ENCODE measurements at regions not wholly inside any gene's neighbourhood (a gene's known extent, or its start where the extent isn't known, plus 50 kb on each side); places are given as distances from the start of the nearest gene placed in this dataset.

DNA sequence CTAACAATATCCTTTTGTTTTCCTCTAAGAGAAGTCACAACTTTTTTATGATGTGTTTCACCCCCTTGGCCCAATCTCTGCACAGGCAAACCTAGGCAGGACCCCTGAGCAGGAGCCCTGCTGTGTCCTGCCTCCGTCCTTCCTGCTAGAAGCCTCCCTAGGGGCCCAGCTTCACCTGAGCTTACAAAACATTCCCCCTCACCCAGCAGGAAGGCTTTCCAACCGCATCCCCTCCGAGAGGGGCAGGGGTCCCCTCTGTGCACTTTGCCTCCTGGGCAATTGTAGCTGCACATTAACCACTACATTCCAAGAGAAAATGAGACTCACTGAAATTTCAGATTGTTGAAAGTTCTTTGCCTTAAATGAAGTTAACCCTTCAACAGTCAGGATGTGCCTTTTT is 176.2 kb downstream of the IRX2 start:
- H3K4me1 ChIP-seq (ENCODE audit: control insufficient read depth, insufficient read depth, low read length, poor library complexity, severe bottlenecking): peaks cover 2% of the 10 kb centered on the region
- H3K9me3 ChIP-seq (ENCODE audit: control insufficient read depth, low read length): no peaks in the 10 kb centered on the region
- no peaks in the 10 kb centered on the region for H3K36me3 ChIP-seq (ENCODE audit: control insufficient read depth, insufficient read depth, low read length)
- WGBS, 2 experiments (ENCODE audit: insufficient coverage in 2 of 2): 55% methylated on average over 1 of the region's 3 CpGs; no CpG with 5 or more reads in 1 of the 2 experiments
- H3K4me3 ChIP-seq (ENCODE audit: extremely low read depth, insufficient read depth, low read length, poor library complexity, severe bottlenecking): no peak overlapping the region
- H3K27ac ChIP-seq (ENCODE audit: low read depth, low read length, severe bottlenecking): no peak overlapping the region

DNA sequence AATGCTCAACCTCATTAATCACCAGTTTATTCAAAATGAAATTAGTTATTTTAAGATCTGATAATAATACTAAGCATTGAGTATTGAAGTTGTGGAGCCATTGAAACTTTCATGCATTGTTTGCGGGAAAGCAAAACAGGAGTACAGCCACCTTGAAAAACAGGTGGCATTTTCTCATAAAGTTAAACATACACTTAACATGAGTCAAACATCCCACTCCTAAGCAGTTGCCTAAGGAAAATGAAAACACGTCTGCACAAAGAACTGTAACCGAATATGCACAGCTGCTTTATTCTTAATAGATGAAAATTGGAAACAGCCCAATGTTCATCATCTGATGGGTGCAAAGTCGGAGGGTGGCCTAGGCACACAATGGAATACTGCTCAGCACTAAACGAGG is 177.3 kb downstream of the IRX2 start:
- H3K27ac ChIP-seq (ENCODE audit: low read depth, low read length, severe bottlenecking): no peak overlapping the region
- no peaks in the 10 kb centered on the region for H3K36me3 ChIP-seq (ENCODE audit: control insufficient read depth, insufficient read depth, low read length)
- no peaks in the 10 kb centered on the region for H3K9me3 ChIP-seq (ENCODE audit: control insufficient read depth, low read length)
- peaks cover 2% of the 10 kb centered on the region for H3K4me1 ChIP-seq (ENCODE audit: control insufficient read depth, insufficient read depth, low read length, poor library complexity, severe bottlenecking)
- no peak overlapping the region for H3K4me3 ChIP-seq (ENCODE audit: extremely low read depth, insufficient read depth, low read length, poor library complexity, severe bottlenecking)
- 86 to 92% methylated on average over 4 to 5 of the region's 5 CpGs for WGBS, 2 experiments (ENCODE audit: insufficient coverage in 2 of 2)

DNA sequence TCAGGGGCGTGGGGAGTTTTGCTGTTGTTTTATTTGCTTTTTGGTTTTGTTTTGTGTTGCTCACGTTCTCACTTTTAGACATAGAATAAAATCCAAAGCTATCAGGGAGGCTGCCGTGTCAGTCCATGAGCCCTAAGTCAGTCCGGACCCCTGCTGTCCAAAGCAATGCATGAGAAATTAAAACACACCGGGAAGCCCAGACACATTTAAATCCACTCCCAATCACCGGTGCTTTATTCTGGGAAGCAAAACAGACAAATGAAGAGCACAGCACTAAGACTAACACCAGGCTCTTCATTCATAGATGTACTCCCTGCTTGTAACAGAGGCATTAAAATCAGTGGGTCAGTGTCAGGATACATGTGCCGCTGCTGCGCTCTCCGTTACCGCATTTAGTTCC is 180.9 kb downstream of the IRX2 start:
- 52 to 60% methylated on average over 7 of the region's 10 CpGs for WGBS, 2 experiments (ENCODE audit: insufficient coverage in 2 of 2)
- no peak overlapping the region for H3K27ac ChIP-seq (ENCODE audit: low read depth, low read length, severe bottlenecking)
- H3K4me3 ChIP-seq (ENCODE audit: extremely low read depth, insufficient read depth, low read length, poor library complexity, severe bottlenecking): no peak overlapping the region
- no peaks in the 10 kb centered on the region for H3K9me3 ChIP-seq (ENCODE audit: control insufficient read depth, low read length)
- H3K36me3 ChIP-seq (ENCODE audit: control insufficient read depth, insufficient read depth, low read length): no peaks in the 10 kb centered on the region
- peaks cover 2% of the 10 kb centered on the region for H3K4me1 ChIP-seq (ENCODE audit: control insufficient read depth, insufficient read depth, low read length, poor library complexity, severe bottlenecking)

DNA sequence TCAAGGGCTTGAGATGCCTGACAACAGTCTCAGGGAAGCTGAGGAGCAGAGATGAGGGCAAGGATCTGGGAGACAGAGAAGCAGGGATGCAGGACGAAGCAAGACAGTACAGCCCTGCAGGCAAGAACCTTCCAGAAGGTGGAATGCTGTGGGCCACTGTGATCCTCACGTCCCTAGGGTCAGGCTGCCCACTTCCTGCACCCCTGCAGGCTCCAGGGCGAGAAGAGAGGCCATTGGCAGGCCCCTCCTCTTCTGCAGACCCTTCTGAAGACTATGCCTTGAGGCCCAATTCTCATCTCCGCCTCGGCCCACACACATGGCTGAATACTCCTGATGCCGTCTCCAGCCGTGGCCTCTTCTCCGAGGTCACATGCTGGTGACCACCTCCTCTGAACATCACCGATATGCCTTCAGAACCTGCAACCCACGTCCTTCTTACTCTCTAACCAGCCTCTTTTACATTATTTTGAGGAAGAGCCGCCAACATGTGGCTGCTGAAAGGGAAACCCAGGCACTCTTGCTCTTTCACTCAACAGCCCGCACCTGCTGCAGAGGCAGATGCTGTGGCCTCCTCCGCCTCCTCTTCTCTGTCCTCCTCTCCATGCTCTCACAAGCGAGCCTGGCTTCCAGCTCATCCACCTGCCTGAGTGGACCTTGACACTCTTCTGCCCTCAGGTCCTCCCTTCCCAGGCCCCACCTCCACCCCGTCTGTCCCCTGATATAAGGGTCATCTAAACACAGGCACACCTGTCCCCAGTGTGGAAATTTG is 181.5 kb downstream of the IRX2 start:
- WGBS, 2 experiments (ENCODE audit: insufficient coverage in 2 of 2): 87 to 91% methylated on average over 10 to 14 of the region's 15 CpGs
- H3K36me3 ChIP-seq (ENCODE audit: control insufficient read depth, insufficient read depth, low read length): no peaks in the 10 kb centered on the region
- no peak overlapping the region for H3K4me3 ChIP-seq (ENCODE audit: extremely low read depth, insufficient read depth, low read length, poor library complexity, severe bottlenecking)
- H3K4me1 ChIP-seq (ENCODE audit: control insufficient read depth, insufficient read depth, low read length, poor library complexity, severe bottlenecking): no peaks in the 10 kb centered on the region
- H3K27ac ChIP-seq (ENCODE audit: low read depth, low read length, severe bottlenecking): no peak overlapping the region
- H3K9me3 ChIP-seq (ENCODE audit: control insufficient read depth, low read length): no peaks in the 10 kb centered on the region

DNA sequence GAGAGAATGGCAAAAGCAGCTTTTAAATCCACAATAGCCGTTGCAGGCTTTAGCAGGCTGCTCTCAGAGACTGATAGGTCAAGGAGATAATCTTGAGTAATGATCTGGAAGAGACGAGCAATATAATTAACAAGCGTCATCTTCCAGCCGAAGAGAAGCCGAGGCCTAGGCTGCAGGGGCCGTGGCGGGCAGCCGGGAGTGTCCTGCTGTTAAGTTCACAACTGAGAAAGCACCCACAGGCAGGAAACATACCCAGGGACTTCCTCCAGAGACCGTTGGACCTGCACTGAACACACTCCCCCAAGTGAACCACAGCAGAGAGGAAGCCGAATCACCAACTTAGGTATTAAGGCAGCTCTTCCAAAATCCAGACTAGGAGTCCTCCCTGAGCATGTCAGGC is 182.3 kb downstream of the IRX2 start:
- H3K4me1 ChIP-seq (ENCODE audit: control insufficient read depth, insufficient read depth, low read length, poor library complexity, severe bottlenecking): no peaks in the 10 kb centered on the region
- no peak overlapping the region for H3K27ac ChIP-seq (ENCODE audit: low read depth, low read length, severe bottlenecking)
- H3K36me3 ChIP-seq (ENCODE audit: control insufficient read depth, insufficient read depth, low read length): no peaks in the 10 kb centered on the region
- no peak overlapping the region for H3K4me3 ChIP-seq (ENCODE audit: extremely low read depth, insufficient read depth, low read length, poor library complexity, severe bottlenecking)
- H3K9me3 ChIP-seq (ENCODE audit: control insufficient read depth, low read length): no peaks in the 10 kb centered on the region
- 92 to 94% methylated on average over 9 of the region's 10 CpGs for WGBS, 2 experiments (ENCODE audit: insufficient coverage in 2 of 2)

DNA sequence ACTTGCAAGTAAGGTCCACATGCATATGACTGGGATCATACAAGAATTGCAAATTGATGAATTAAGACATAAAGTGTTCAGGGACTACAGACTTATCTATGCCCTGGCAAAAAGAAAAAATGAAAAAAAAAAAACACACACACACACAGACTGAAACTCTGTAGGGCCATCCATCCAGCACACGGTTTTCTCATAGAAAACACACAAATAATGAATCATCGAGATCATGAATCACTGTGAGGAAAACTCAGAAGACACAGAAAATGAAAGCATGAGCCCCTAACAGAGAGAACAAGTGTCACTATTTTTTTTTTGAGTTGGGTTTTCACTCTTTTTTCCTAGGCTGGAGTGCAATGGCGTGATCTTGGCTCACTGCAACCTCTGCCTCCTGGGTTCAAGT is 185.2 kb downstream of the IRX2 start:
- 80 to 86% methylated on average over 1 to 3 of the region's 3 CpGs for WGBS, 2 experiments (ENCODE audit: insufficient coverage in 2 of 2)
- Histone ChIP-seq H3K36me3 (ENCODE audit: control insufficient read depth, insufficient read depth, low read length) (no peaks in the 10 kb centered on the region), H3K9me3 (ENCODE audit: control insufficient read depth, low read length) (no peaks in the 10 kb centered on the region), H3K4me3 (ENCODE audit: extremely low read depth, insufficient read depth, low read length, poor library complexity, severe bottlenecking) (no peak overlapping the region), H3K4me1 (ENCODE audit: control insufficient read depth, insufficient read depth, low read length, poor library complexity, severe bottlenecking) (no peaks in the 10 kb centered on the region), H3K27ac (ENCODE audit: low read depth, low read length, severe bottlenecking) (no peak overlapping the region)

DNA sequence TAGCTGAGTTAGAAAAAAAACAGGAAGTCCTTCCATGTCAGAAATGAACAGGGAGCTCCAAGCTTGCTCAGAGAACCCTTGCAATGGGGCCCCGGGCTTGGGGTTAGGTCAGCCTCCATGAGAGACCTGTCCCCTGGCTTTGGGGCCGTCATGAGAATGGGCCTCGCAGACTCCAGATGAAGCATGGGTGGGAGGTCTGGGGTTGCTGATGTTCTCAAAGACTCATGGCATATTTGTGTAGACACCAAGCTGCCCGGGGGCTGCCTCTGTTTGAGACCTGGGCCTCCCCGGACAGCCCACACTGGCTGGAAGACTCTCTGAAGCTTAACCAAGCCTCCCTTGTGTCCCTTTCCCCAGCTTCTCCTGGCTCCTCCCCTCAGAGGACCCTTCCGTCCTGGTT is 186.3 kb downstream of the IRX2 start:
- 77 to 87% methylated on average over 4 to 5 of the region's 6 CpGs for WGBS, 2 experiments (ENCODE audit: insufficient coverage in 2 of 2)
- Histone ChIP-seq H3K4me3 (ENCODE audit: extremely low read depth, insufficient read depth, low read length, poor library complexity, severe bottlenecking) (no peak overlapping the region), H3K4me1 (ENCODE audit: control insufficient read depth, insufficient read depth, low read length, poor library complexity, severe bottlenecking) (no peaks in the 10 kb centered on the region), H3K27ac (ENCODE audit: low read depth, low read length, severe bottlenecking) (no peak overlapping the region), H3K36me3 (ENCODE audit: control insufficient read depth, insufficient read depth, low read length) (no peaks in the 10 kb centered on the region), H3K9me3 (ENCODE audit: control insufficient read depth, low read length) (no peaks in the 10 kb centered on the region)

DNA sequence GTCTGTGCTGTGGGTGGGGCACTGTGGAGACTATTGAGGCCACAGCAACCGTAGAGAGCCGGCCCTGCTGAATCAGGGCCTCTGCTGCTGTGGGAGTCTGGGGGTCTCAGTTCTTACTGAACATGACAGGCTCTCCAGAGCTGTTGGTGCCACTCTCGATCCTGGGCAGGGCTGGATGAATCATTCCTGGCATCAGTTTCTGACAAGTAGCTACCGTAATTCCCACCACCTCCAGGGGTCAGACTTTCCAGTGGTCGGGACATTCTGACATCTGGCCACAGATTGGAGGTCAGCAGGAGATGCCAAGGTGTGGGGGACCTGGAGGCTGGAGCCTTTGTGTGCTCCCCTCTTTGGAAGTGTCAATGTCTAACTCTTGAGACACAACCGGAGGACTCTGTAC is 188.4 kb downstream of the IRX2 start:
- no peaks in the 10 kb centered on the region for H3K36me3 ChIP-seq (ENCODE audit: control insufficient read depth, insufficient read depth, low read length)
- 83 to 93% methylated on average over 4 to 5 of the region's 6 CpGs for WGBS, 2 experiments (ENCODE audit: insufficient coverage in 2 of 2)
- no peak overlapping the region for H3K4me3 ChIP-seq (ENCODE audit: extremely low read depth, insufficient read depth, low read length, poor library complexity, severe bottlenecking)
- H3K27ac ChIP-seq (ENCODE audit: low read depth, low read length, severe bottlenecking): no peak overlapping the region
- H3K4me1 ChIP-seq (ENCODE audit: control insufficient read depth, insufficient read depth, low read length, poor library complexity, severe bottlenecking): no peaks in the 10 kb centered on the region
- H3K9me3 ChIP-seq (ENCODE audit: control insufficient read depth, low read length): no peaks in the 10 kb centered on the region

DNA sequence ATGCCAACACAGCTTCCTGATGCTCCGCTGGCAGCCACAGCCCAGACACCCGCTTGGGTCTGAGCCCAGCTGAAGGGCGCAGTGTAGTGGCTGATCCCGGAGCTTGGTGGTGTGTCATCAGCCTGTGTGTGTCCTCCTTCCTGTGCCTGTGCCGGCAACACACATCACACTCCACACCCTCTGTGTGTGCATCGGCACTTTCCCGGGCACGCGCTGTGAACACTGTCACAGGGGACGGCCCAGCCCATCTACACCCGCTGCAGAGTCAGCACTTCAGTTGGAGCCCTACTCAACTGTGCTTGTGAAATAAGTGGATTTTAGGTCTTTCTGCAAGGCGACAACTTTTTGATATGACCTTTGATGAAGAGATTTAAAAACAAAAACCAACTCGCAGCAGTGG is 189.4 kb downstream of the IRX2 start:
- Histone ChIP-seq H3K9me3 (ENCODE audit: control insufficient read depth, low read length) (no peaks in the 10 kb centered on the region), H3K4me3 (ENCODE audit: extremely low read depth, insufficient read depth, low read length, poor library complexity, severe bottlenecking) (no peak overlapping the region), H3K4me1 (ENCODE audit: control insufficient read depth, insufficient read depth, low read length, poor library complexity, severe bottlenecking) (no peaks in the 10 kb centered on the region), H3K27ac (ENCODE audit: low read depth, low read length, severe bottlenecking) (no peak overlapping the region), H3K36me3 (ENCODE audit: control insufficient read depth, insufficient read depth, low read length) (no peaks in the 10 kb centered on the region)
- 90 to 93% methylated on average over 5 to 11 of the region's 13 CpGs for WGBS, 2 experiments (ENCODE audit: insufficient coverage in 2 of 2)

DNA sequence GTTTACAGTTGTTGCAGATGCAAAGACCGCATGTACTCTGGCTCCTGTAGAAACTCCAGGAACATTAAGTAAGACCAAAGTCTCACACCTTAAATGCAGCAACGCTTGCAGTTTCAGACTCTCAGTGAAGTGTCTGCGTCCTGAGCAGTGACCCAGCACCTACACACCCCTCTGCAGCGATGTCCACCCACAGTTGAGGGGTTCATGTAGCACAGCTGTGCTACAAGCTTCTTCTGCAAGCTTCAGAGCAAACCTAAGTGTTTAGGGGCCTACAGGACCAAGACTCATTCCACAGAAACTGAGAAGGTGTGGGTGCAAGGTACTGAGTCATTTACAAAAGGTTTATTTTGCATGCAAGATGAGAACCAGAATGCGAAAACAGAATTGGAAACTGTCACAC is 191.0 kb downstream of the IRX2 start:
- WGBS, 2 experiments (ENCODE audit: insufficient coverage in 2 of 2): 87 to 88% methylated on average over 4 to 5 of the region's 5 CpGs

DNA sequence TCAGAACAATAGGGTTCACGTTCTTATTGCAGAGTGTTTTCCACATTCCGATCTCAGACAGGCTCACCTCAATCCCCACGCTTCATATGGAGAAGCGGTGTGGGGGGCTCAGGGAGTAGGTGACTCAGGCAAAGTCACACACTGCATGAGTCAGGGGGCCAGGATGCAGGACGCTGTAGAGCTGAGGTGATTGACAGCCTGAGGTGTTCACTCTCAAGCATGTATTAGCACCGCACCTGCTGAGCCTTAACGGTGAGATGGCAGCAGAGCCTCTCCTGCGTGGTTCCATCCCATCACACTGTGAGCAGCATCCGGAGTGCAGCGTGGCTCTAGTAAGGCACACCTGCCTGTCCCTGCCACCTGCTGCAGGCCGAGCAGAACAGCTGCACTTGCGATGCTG is 194.0 kb downstream of the IRX2 start:
- no peak overlapping the region for H3K27ac ChIP-seq (ENCODE audit: low read depth, low read length, severe bottlenecking)
- WGBS, 2 experiments (ENCODE audit: insufficient coverage in 2 of 2): 91 to 92% methylated on average over 11 to 12 of the region's 12 CpGs
- peaks cover 10% of the 10 kb centered on the region for H3K9me3 ChIP-seq (ENCODE audit: control insufficient read depth, low read length)
- H3K4me1 ChIP-seq (ENCODE audit: control insufficient read depth, insufficient read depth, low read length, poor library complexity, severe bottlenecking): no peaks in the 10 kb centered on the region
- H3K36me3 ChIP-seq (ENCODE audit: control insufficient read depth, insufficient read depth, low read length): no peaks in the 10 kb centered on the region
- H3K4me3 ChIP-seq (ENCODE audit: extremely low read depth, insufficient read depth, low read length, poor library complexity, severe bottlenecking): no peak overlapping the region

More for the DNA sequence above, 191.0 kb downstream of the IRX2 start:
- no peak overlapping the region for H3K27ac ChIP-seq (ENCODE audit: low read depth, low read length, severe bottlenecking)
- H3K4me3 ChIP-seq (ENCODE audit: extremely low read depth, insufficient read depth, low read length, poor library complexity, severe bottlenecking): no peak overlapping the region
- no peaks in the 10 kb centered on the region for H3K36me3 ChIP-seq (ENCODE audit: control insufficient read depth, insufficient read depth, low read length)
- H3K9me3 ChIP-seq (ENCODE audit: control insufficient read depth, low read length): no peaks in the 10 kb centered on the region
- no peaks in the 10 kb centered on the region for H3K4me1 ChIP-seq (ENCODE audit: control insufficient read depth, insufficient read depth, low read length, poor library complexity, severe bottlenecking)
